Keratinocyte (primary cell): ENCODE measurements at regions not wholly inside any gene's neighbourhood (a gene's known extent, or its start where the extent isn't known, plus 50 kb on each side); places are given as distances from the start of the nearest gene placed in this dataset.

Source experiments
- EZH2 ChIP-seq: IDR thresholded peaks from one replicate; pipeline ENCODE4 v1.6.1; 2012; ENCODE audit warnings: inconsistent platforms, mild to moderate bottlenecking, low read length, moderate library complexity
- TF ChIP-seq, protein P1 (sequence below), 3 experiments: IDR thresholded peaks in 1 of 3; conservative IDR thresholded peaks in 1 of 3; optimal IDR thresholded peaks in 1 of 3; 2 replicates in 2 of 3; 3 replicates in 1 of 3; pipeline versions ENCODE3 to v1.5.1; 2011; ENCODE audit warnings: low read length in 3 of 3, mild to moderate bottlenecking in 3 of 3, moderate library complexity in 2 of 3, control low read depth in 1 of 3, inconsistent platforms in 1 of 3; ENCODE audit not compliant: insufficient read depth in 2 of 3; ENCODE audit errors: extremely low read depth in 1 of 3

GRCh38 chr4:100278567-100278966 lies 88.3 kb upstream of the DDIT4L start:
- TF ChIP-seq, protein P1, sequence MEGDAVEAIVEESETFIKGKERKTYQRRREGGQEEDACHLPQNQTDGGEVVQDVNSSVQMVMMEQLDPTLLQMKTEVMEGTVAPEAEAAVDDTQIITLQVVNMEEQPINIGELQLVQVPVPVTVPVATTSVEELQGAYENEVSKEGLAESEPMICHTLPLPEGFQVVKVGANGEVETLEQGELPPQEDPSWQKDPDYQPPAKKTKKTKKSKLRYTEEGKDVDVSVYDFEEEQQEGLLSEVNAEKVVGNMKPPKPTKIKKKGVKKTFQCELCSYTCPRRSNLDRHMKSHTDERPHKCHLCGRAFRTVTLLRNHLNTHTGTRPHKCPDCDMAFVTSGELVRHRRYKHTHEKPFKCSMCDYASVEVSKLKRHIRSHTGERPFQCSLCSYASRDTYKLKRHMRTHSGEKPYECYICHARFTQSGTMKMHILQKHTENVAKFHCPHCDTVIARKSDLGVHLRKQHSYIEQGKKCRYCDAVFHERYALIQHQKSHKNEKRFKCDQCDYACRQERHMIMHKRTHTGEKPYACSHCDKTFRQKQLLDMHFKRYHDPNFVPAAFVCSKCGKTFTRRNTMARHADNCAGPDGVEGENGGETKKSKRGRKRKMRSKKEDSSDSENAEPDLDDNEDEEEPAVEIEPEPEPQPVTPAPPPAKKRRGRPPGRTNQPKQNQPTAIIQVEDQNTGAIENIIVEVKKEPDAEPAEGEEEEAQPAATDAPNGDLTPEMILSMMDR (optimal IDR thresholded peaks at IDR 0.05 in 1 of 3, IDR thresholded peaks at IDR 0.05 in 1 of 3, conservative IDR thresholded peaks at IDR 0.05 in 1 of 3; ENCODE audit: extremely low read depth in 1 of 3, insufficient read depth in 2 of 3, low read length in 3 of 3): no peak
- TF ChIP-seq EZH2: no peak
